B cell (primary cell): ENCODE measurements at regions not wholly inside any gene's neighbourhood (a gene's known extent, or its start where the extent isn't known, plus 50 kb on each side); places are given as distances from the start of the nearest gene placed in this dataset.

Experiments used
- ATAC-seq: fragments of 200-7000 bp; cut with Tn5 transposase; one replicate; pipeline ENCODE4 v1.10.0; 2021; ENCODE audit warnings: low read depth, mild to moderate bottlenecking, moderate number of reproducible peaks, moderate library complexity
- CTCF ChIA-PET: fragments of 350-600 bp; sonication (Branson Sonifier 250); formaldehyde crosslinking; loops from one replicate; lab custom pipeline; 2021; ENCODE audit warnings: antibody characterized with exemption, inconsistent platforms; lab: Charles Lee
- POLR2A ChIA-PET: fragments of 350-600 bp; sonication (Branson Sonifier 250); formaldehyde crosslinking; loops from one replicate; lab custom pipeline; 2021; ENCODE audit warnings: antibody characterized with exemption; lab: Charles Lee
- DNase-seq: peaks from one replicate; pipeline ENCODE4 v3.0.0; 2013
- H2AFZ ChIP-seq: 2 replicates; pipeline ENCODE4 v1.6.1; 2012; ENCODE audit warnings: mild to moderate bottlenecking, low read depth, low read length; ENCODE audit not compliant: insufficient read depth, poor library complexity, severe bottlenecking
- H3K27ac ChIP-seq, 2 donors: 1 replicate in 1 of 2; 2 replicates in 1 of 2; pipeline ENCODE4 v1.5.1; 2012 to 2013; ENCODE audit warnings: low read length in 2 of 2, mild to moderate bottlenecking in 2 of 2, moderate library complexity in 1 of 2
- H3K27me3 ChIP-seq, 4 experiments: fragments of 200-600 bp in 1 of 4; sonication (generic) in 1 of 4; replicated peaks in 1 of 4; 1 replicate in 2 of 4; 2 replicates in 2 of 4; pipeline versions ENCODE4 v1.6.1 to v1.7.0; 2013 to 2016; ENCODE audit warnings: low read length in 3 of 4, mild to moderate bottlenecking in 2 of 4, mixed read lengths in 1 of 4, moderate library complexity in 1 of 4; ENCODE audit not compliant: insufficient read depth in 4 of 4, control insufficient read depth in 3 of 4; ENCODE audit errors: control extremely low read depth in 1 of 4
- H3K36me3 ChIP-seq, 2 experiments: replicated peaks in 1 of 2; 1 replicate in 1 of 2; 2 replicates in 1 of 2; pipeline versions ENCODE4 v1.6.1 to v1.7.1; 2013; ENCODE audit warnings: low read length in 1 of 2; ENCODE audit not compliant: insufficient read depth in 2 of 2, control insufficient read depth in 1 of 2; ENCODE audit errors: control extremely low read depth in 1 of 2, extremely low read depth in 1 of 2
- H3K4me1 ChIP-seq, 2 donors: fragments of 200-600 bp in 1 of 2; sonication (generic) in 1 of 2; 1 replicate in 1 of 2; 2 replicates in 1 of 2; pipeline versions ENCODE4 v1.5.1 to v1.6.1; 2013 to 2017; ENCODE audit warnings: low read length in 2 of 2; ENCODE audit not compliant: control insufficient read depth in 2 of 2, insufficient read depth in 2 of 2
- H3K4me2 ChIP-seq: replicated peaks from 2 replicates; pipeline ENCODE3; 2012; ENCODE audit warnings: mild to moderate bottlenecking, low read depth, low read length; ENCODE audit not compliant: poor library complexity, severe bottlenecking
- H3K4me3 ChIP-seq, 5 experiments: fragments of 200-600 bp in 1 of 5; sonication (generic) in 1 of 5; 1 replicate in 3 of 5; 2 replicates in 2 of 5; pipeline versions ENCODE4 v1.5.1 to v1.7.0; 2011 to 2016; ENCODE audit warnings: low read length in 4 of 5, mild to moderate bottlenecking in 4 of 5, low read depth in 2 of 5, control low read depth in 1 of 5, moderate library complexity in 1 of 5; ENCODE audit not compliant: insufficient read depth in 1 of 5; ENCODE audit errors: control extremely low read depth in 1 of 5, extremely low read depth in 1 of 5
- H3K79me2 ChIP-seq: fragments of 200-600 bp; sonication (generic); one replicate; pipeline ENCODE4 v1.6.0; 2016; ENCODE audit warnings: low read length; ENCODE audit not compliant: control insufficient read depth, insufficient read depth
- H3K9ac ChIP-seq: fragments of 200-600 bp; sonication (generic); 2 replicates; pipeline ENCODE4 v1.6.1; 2017; ENCODE audit warnings: mild to moderate bottlenecking, low read length, moderate library complexity
- H3K9me3 ChIP-seq, 3 donors: one replicate each; pipeline versions ENCODE4 v1.6.1 to v1.7.1; 2013; ENCODE audit warnings: low read length in 2 of 3; ENCODE audit not compliant: control insufficient read depth in 2 of 3, insufficient read depth in 1 of 3; ENCODE audit errors: control extremely low read depth in 1 of 3
- H4K20me1 ChIP-seq: 2 replicates; pipeline ENCODE4 v1.6.0; 2012; ENCODE audit warnings: mild to moderate bottlenecking, low read length; ENCODE audit not compliant: insufficient read depth, control insufficient read depth, poor library complexity, severe bottlenecking
- H3K27ac Mint-ChIP-seq: one replicate; pipeline ENCODE4 v1.8.0; 2021; ENCODE audit warnings: mixed read lengths
- H3K27me3 Mint-ChIP-seq: one replicate; pipeline ENCODE4 v1.8.0; 2021; ENCODE audit warnings: mixed read lengths
- H3K4me1 Mint-ChIP-seq: one replicate; pipeline ENCODE4 v1.8.0; 2021; ENCODE audit warnings: mixed read lengths
- H3K4me3 Mint-ChIP-seq: one replicate; pipeline ENCODE4 v1.8.0; 2021; ENCODE audit warnings: mixed read lengths
- H3K9me3 Mint-ChIP-seq: one replicate; pipeline ENCODE4 v1.8.0; 2022; ENCODE audit warnings: mixed read lengths; ENCODE audit not compliant: insufficient read depth
- EZH2 ChIP-seq: IDR thresholded peaks from 2 replicates; pipeline ENCODE4 v1.6.1; 2012; ENCODE audit warnings: borderline replicate concordance, low read depth, mild to moderate bottlenecking, moderate library complexity, low read length; ENCODE audit not compliant: insufficient read depth, poor library complexity, severe bottlenecking
- WGBS: methylation state at CpG from one replicate; pipeline ENCODE4 v1.1.5; 2013; ENCODE audit warnings: missing lambda C conversion rate; ENCODE audit not compliant: insufficient coverage; 5-methylcytosine and 5-hydroxymethylcytosine counted together
- intact Hi-C: fragments of 100-400 bp; cut with micrococcal nuclease; formaldehyde crosslinking; loops from one replicate; pipeline ENCODE4 v1.10.0; 2022
- TF ChIP-seq, protein P1 (sequence below): fragments of 200-600 bp; IDR thresholded peaks from one replicate; pipeline ENCODE4 v1.8.0; 2022; ENCODE audit warnings: antibody characterized with exemption, mild to moderate bottlenecking

DNA sequence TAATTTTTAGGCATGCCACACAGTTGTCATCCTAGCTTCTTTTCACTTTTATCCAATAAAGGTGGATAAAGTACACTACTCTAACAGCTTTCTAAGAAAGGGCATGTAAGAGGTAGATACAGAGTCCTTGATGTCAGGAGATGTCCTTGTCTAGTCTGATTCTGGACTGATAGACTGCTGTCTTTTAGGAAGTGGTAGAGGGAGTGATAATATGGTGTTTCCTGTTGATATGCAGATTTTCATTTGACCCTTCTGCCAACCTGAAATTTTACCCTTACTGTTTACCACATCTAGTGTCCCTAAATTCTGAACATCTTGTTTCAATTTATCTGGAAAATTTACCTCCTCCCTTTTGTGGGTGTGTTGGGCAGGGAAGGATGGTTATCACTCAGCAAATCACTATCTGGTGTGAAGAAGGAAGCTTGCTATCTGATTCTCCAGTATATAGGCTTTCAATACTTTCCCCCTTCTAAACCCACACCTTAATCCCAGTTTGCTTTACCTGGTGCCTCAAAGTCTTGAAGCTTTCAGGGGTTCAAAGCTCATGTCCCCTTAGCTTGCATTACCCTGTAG lies 354.9 kb upstream of the SNX7 start:
- ATAC-seq: no peak
- Histone ChIP-seq H3K27me3 (no peaks in the 10 kb centered on the region), H4K20me1 (no peaks in the 10 kb centered on the region), H3K9me3 (no peaks in the 10 kb centered on the region), H3K79me2 (no peaks in the 10 kb centered on the region), H3K4me1 (no peaks in the 10 kb centered on the region), H3K9ac (no peak overlapping the region), H3K27ac (no peak overlapping the region), H3K4me2 (no peak overlapping the region), H2AFZ (no peak overlapping the region), H3K36me3 (no peaks in the 10 kb centered on the region), H3K4me3 (no peak overlapping the region)
- ChIA-PET CTCF (no interaction called here), POLR2A (no interaction called here)
- Mint-ChIP-seq H3K4me3 (no peak overlapping the region), H3K9me3 (no peaks in the 10 kb centered on the region), H3K27me3 (no peaks in the 10 kb centered on the region), H3K27ac (no peak overlapping the region), H3K4me1 (no peaks in the 10 kb centered on the region)
- no peak for DNase-seq
- TF ChIP-seq EZH2: no peak
- TF ChIP-seq, protein P1, sequence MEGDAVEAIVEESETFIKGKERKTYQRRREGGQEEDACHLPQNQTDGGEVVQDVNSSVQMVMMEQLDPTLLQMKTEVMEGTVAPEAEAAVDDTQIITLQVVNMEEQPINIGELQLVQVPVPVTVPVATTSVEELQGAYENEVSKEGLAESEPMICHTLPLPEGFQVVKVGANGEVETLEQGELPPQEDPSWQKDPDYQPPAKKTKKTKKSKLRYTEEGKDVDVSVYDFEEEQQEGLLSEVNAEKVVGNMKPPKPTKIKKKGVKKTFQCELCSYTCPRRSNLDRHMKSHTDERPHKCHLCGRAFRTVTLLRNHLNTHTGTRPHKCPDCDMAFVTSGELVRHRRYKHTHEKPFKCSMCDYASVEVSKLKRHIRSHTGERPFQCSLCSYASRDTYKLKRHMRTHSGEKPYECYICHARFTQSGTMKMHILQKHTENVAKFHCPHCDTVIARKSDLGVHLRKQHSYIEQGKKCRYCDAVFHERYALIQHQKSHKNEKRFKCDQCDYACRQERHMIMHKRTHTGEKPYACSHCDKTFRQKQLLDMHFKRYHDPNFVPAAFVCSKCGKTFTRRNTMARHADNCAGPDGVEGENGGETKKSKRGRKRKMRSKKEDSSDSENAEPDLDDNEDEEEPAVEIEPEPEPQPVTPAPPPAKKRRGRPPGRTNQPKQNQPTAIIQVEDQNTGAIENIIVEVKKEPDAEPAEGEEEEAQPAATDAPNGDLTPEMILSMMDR: no peak
- intact Hi-C loops: no loop called here

DNA sequence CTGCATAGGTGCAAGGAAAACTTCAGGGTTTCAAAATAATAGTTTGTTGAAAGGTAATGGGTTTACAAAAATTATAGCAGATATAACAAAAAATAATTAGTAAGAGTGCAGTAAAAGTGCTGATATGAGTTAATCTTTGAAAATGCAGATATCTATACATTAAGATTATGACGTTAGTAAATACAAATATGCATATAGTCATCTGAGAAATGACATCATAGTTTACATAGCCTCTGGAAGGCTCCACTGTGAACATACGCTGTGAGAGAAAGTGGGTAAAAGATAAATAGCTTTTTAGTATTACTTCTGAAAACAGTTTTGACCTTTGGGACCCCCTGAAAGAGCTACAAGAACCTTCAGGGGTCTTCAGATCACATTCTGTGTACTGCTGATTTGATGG lies 356.2 kb upstream of the SNX7 start:
- Histone ChIP-seq H3K9ac (no peak overlapping the region), H3K4me1 (no peaks in the 10 kb centered on the region), H4K20me1 (no peaks in the 10 kb centered on the region), H3K4me2 (no peak overlapping the region), H3K36me3 (no peaks in the 10 kb centered on the region), H3K79me2 (no peaks in the 10 kb centered on the region), H3K27ac (no peak overlapping the region), H3K9me3 (no peaks in the 10 kb centered on the region), H3K4me3 (no peak overlapping the region), H3K27me3 (no peaks in the 10 kb centered on the region), H2AFZ (no peak overlapping the region)
- ChIA-PET CTCF (no interaction called here), POLR2A (no interaction called here)
- TF ChIP-seq EZH2: no peak
- TF ChIP-seq, protein P1: no peak
- H3K27me3 Mint-ChIP-seq: no peaks in the 10 kb centered on the region
- intact Hi-C loops: no loop called here
- H3K4me1 Mint-ChIP-seq: no peaks in the 10 kb centered on the region
- no peak overlapping the region for H3K4me3 Mint-ChIP-seq
- no peak overlapping the region for H3K27ac Mint-ChIP-seq
- H3K9me3 Mint-ChIP-seq: no peaks in the 10 kb centered on the region
- ATAC-seq: no peak
- no CpG with 5 or more reads among the region's 2 CpGs for WGBS
- no peak for DNase-seq
